Stimulated activated naive CD4-positive, alpha-beta T cell (primary cell): ENCODE measurements at regions not wholly inside any gene's neighbourhood (a gene's known extent, or its start where the extent isn't known, plus 50 kb on each side); places are given as distances from the start of the nearest gene placed in this dataset.

Experiments used
- DNase-seq, 6 experiments: peaks; one replicate each; lab custom pipeline; 2025; lab: John Stamatoyannopoulos, UW

GRCh38 chr10:2980791-2981360, 86.5 kb upstream of the PFKP start:
- no peak for DNase-seq

DNA sequence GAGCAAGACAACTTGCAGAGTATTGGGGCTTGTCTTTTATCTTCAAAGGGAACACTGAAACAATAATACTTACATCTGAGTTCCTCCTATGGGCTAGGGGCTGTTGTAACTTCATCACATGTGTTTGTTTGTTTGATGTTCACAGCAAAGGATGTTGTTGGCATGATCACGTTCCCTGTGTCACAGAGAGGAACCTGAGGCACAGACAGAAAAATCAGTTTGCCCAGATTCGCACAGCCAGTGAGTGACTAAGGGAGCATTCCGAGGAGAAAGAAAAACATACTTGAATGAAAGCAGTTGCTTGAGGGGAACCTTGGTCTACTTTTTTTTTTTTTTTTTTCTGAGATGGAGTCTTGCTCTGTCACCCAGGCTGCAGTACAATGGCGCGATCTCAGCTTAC, 87.2 kb upstream of the PFKP start:
- DNase-seq: no peak

DNA sequence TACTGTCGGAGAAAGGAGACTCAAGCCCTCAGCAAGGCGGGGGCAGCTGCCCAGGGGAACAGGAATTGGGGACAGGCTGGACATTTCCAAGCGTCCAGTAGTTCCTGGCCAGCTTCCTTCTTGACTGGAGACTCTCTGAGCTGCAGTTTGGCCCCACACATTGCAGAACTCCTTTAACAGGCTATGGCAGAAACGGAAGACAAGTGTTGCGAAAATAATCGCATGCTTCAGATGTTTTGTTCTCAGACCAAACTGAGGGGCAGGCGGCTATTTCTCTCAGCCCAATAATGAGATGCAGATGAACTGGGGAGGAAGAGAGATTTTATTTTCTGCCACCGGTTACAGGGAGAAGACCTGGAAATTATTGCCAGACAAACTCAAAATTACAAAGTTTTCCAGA, 88.0 kb upstream of the PFKP start:
- DNase-seq: no peak

GRCh38 chr10:2978574-2979273, 88.6 kb upstream of the PFKP start:
- no peak for DNase-seq

DNA sequence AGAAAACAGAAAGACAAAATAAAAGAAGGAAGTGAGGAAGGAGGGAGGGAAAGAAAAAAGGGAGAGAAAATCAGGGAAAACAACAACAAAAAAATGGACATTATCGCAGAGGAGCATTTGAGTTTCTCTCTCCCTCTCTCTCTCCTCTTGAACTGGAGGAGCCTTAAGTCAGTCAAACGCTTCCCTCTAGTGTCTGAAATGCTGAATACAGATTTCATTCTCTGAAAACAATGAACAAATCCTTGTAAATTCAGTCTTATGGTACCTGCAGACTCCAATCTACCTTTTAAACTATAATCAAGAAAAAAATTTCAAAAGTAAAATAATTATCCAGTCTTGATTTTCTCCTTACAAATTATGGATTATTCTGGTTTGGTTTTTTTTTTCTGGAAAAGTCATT, 89.2 kb upstream of the PFKP start:
- DNase-seq: peak in 2 of 6 experiments; percentile 5 to 11

GRCh38 chr10:2974503-2975207, 92.7 kb upstream of the PFKP start:
- no peak for DNase-seq

GRCh38 chr10:2974083-2974482, 93.3 kb upstream of the PFKP start:
- DNase-seq: no peak

- DNase-seq: no peak
Observed at GRCh38 chr10:2972810-2973209, 94.5 kb upstream of the PFKP start.

- no peak for DNase-seq
Observed at GRCh38 chr10:2972216-2972615, 95.1 kb upstream of the PFKP start.

- DNase-seq: no peak
Observed at GRCh38 chr10:2970190-2970823, 97.0 kb upstream of the PFKP start.

DNA sequence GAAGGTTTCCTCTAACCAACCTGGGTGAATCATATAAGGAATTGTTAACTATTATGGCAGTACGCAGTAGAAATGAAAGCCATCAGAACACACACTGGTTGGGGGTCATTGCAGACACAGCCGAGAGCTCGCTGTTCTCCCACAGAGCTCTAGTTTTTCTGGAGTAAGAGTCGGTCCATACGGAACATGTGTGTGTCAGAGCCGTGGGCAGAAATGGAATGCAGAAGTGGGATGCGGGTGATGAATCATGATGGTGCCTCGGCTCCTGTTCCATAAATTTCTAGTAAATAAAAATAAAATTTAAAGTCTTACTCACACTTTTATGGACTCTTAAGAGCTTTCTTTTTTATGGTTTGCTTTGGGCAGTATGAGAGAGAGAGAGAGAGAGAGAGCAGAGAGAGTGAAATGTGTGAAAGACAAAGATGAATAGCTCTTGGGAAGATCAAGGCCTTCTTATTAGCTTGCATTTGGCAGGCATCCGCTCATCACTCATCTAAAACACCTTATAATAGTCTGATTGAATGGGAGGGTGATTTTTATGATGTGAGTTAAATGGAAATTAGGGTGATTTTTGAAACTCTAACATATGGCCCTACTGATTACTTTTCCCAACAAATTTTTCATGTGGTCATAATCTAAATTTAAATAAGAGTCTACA, 98.8 kb upstream of the PFKP start:
- DNase-seq: no peak

GRCh38 chr10:2966134-2966533, 101.2 kb upstream of the PFKP start:
- DNase-seq: no peak

GRCh38 chr10:2964632-2965296, 102.6 kb upstream of the PFKP start:
- DNase-seq: no peak

- no peak for DNase-seq
Observed at GRCh38 chr10:2963889-2964631, 103.3 kb upstream of the PFKP start.

GRCh38 chr10:2962194-2962593, 105.2 kb upstream of the PFKP start:
- DNase-seq: no peak

DNA sequence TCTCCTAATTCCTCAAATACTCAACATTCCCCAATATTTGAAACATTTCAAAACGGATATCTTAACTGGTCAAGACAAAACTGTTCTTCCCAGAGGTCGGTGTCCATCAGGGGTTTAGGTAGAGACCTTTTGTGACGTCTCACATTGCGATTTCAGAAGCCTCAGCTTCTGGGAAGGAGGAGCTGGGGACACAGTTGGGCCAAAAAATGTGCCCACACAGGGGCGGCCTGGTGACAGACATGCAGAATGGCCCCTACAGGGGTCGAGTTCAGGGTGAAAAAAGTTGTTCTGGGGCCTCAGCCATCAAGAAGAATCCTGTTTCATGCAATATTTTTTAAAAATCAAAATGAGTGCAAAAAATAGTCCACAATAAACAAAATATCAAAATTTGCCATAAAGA, 108.7 kb upstream of the PFKP start:
- no peak for DNase-seq

- DNase-seq: no peak
Observed at GRCh38 chr10:2957785-2958184, 109.6 kb upstream of the PFKP start.

DNA sequence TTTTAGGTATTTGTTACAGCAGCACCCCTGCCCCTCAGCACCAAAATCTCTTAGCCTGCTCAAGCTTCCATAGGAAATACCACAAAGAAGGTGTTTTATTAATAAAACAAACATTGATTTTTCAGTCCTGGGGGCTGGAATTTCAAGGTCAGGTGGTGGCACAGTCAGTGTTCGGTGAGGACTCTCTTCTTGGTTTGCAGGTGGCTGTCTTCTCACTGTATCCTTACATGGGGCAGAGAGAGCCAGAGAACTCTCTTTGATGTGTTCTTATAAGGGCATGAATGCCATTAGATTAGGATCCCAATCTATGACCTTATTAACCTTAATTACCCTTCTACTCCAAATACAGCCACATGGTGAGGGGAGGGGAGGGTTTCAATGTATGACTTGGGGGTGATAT, 112.3 kb upstream of the PFKP start:
- DNase-seq: no peak

DNA sequence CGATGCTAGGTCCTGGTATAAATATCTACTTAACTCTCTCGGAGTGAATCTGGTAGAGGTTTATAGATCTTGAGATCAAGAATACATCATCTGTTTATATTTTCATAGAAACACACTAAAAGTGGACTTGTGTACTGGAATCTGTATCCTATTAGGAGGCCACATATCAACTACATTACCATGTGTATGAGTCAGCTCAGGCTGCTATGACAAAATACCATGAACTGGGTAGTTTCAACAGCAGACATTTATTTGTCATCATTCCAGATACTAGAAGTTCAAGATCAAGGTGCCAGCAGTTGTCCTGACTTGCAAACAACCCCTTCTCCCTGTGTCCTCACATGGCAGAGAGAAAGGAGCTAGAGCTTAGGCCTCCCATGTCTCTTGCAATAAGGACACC, 113.9 kb upstream of the PFKP start:
- no peak for DNase-seq

DNA sequence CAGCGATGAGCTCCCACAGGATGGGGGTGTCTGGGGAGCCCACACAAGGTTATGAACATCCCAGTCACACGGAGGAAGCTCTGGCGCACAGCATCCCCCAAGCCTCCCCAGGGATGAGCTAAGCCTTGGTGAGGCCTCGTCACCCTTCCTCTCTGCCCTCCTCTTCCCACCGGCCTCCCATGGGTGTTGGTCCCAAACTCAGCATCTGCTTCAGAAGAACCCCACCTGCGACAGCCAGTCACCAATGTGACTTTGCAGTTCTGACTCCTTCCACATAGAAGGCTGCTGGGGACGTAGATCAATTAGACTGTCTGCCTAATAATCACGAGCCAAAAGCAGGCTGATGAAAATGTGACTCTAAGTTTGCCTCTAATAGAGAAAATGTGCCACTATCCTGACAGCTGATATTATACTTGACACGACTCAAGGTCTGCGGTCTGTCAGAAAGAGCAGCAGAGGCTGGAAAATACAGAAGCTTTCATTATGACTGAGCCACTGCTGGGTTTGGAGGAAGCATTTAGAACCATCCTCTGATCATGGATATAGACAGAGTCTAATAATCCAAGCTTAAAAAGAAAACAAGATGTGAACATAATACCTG, 116.0 kb upstream of the PFKP start:
- no peak for DNase-seq

- no peak for DNase-seq
Observed at GRCh38 chr10:2950546-2950945, 116.8 kb upstream of the PFKP start.
